HG03196 (cell line): ENCODE measurements at regions not wholly inside any gene's neighbourhood (a gene's known extent, or its start where the extent isn't known, plus 50 kb on each side); places are given as distances from the start of the nearest gene placed in this dataset.
"Not testable (repeated sequence)": the region's sequence is repeated elsewhere in the genome, so short reads cannot be mapped to it uniquely, and the experiment has no call there.

Experiments used
- ATAC-seq: cut with Tn5 transposase; IDR thresholded peaks from one replicate; pipeline ENCODE4 v1.9.1; 2021; ENCODE audit not compliant: unreplicated experiment

GRCh38 chr3:170814822-170815221, 55.2 kb downstream of the RPL22L1 start:
- ATAC-seq: no peak

DNA sequence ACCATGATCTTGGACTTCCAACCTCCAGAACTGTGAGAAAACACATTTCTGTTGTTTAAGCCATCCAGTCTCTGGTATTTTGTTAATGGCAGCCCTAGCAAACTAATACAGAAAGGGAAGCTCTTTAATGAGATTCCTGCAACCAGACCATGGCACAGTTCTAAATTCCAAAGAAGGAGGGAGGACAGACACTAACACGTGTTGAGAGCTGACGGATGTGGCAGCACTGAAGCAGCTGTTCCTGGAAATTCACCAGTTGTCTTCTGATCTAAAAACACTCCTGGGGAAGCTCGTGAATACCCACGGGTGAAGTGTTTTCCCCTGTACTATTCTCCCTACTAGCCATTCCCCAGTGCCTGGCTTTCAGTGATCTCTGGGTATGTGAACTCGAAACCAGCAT, 56.7 kb downstream of the RPL22L1 start:
- ATAC-seq: no peak

DNA sequence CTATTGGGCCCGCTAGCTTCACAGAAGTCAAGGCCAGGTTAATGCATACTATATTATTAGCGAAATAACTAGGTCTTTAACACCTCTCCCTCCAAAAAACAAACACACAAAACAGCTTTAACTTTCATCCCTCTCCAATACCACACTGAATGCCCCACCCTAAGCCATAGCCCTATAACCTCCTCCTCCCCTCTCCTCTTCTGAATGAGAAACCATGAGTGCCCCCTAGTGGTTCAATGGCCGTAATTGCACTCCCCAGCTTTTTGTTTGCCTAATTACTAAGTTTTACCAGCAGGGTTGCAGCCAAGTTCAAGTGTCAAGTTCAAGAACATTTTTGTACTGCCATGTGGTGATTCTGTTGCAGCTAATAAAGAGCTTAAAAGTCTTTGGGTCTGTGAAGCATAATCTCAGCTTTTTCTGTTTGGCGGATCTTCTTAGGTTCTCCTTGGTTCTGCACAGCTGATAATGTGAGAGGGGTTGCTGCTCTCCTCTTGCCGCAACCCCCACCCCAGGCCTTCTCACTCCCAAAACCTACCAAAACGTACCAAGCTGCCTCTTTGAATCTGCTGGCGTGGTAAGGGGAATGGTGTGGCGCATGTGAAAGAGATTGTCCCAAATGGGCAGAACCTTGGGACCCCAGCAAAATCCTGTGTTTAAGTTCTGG, 57.9 kb downstream of the RPL22L1 start:
- ATAC-seq: peak; percentile 66

DNA sequence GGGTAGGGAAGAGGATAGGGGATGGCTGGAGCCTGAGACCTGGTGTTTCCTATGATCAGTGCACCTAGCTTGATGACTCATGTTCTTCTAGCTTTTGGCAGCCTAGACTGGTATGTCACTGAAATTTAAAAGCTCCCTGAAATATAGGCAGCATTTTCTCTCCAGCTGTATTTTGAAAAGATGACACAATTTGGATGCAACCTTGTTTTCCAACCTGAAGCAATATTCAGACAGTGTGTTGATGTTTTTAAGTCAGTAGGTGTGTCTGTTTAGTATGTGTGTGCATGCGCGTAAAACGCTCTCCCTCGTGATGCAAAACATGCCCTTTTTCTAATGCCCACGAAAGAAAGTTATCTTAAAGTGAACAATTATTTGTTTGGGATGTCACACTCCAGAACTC, 58.5 kb downstream of the RPL22L1 start:
- ATAC-seq: no peak

- ATAC-seq: no peak
These were observed 60.0 kb downstream of the RPL22L1 start for GRCh38 chr3:170809975-170810357.

DNA sequence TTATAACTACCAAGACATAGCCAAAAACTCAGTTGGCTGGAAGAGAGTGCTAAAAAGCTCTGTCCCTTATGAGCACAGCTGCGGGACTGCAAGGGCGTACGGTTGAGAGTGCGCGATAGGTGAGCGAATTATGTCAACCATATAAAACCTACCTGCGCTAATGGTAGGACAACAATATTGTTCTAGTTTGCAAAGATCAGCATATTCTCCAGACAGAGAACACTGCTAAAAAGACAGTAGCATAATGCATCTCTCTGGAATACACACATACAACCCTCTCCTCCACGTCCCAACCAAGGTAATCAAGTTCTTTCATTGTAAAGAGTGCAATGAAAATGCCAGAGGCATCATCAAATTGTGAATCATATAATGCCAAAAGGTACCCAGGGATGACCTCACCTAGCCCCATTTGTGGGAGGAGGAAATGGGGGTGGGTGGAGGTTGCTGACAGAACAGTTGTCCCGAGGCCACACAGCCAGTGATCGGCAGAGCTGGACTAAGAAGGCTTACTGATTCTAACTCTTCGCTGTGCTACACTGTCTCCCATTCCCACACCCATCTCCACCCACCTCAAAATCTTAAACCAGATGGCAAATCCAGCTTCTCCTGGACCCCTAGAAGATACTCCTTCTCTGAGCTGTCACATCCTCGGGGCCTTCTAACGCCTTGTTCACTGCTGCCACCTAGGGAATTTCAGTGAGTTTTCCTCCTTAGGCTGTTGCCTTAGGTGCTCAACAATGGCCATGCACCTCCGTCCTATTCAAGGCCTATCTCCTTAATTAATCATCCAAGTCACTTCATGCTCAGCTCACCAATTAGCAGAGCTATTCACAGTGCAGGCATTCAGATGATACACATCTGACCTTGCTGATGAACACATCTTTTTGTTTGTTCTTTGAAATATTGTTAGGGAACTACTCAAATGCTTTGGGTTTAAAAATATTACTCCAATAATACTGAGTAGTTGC, 60.7 kb downstream of the RPL22L1 start:
- ATAC-seq: no peak

DNA sequence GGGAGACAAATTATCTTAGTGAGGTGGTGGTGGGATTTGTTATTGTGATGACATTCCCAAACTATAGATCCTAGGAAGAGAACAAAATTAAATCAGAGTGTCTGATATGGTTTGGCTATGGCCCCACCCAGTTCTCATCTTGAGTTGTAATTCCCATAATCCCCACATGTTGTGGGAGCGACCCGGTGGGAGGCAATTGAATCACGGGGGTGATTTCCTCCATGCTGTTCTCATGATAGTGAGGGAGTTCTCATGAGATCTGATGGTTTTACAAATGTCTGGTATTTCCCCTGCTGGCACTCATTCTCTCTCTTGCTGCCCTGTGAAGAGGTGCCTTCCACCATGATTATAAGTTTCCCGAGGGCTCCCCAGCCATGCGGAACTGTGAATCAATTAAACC, 62.0 kb downstream of the RPL22L1 start:
- no peak for ATAC-seq

DNA sequence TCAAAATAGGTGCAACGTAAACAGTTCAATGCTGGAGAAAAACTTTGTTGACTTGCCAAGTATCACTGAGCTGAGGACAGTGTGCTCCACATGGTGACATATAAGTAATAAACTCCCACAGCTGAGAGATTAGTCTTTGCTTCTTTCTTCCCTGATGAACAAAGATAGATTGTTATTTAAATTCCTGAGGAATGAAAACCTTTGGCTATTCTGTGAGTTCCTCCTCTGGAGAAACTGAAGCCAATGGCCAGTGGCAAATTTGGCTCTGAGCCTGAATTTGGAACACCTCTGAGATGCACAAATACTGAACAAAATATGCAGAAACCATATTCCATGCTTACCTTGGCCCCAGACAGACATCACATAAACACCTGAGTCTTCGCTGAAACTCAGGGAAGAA, 63.3 kb downstream of the RPL22L1 start:
- no peak for ATAC-seq

DNA sequence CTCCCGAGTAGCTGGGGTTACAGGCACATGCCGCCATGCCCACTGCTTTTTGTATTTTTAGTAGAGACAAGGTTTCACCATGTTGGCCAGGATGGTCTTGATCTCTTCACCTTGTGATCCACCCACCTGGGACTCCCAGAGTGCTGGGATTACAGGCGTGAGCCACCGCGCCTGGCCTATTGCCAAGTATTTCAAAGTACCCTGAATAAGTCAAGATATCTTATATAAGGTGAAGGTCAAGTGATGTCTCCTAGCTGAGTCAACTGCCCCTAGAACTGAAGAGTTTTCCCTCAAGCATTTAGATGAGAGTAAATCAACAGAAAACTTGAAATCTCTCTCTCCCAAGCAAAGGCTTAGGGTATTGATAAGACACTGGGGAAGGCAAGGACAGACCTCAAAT, 63.9 kb downstream of the RPL22L1 start:
- no peak for ATAC-seq

DNA sequence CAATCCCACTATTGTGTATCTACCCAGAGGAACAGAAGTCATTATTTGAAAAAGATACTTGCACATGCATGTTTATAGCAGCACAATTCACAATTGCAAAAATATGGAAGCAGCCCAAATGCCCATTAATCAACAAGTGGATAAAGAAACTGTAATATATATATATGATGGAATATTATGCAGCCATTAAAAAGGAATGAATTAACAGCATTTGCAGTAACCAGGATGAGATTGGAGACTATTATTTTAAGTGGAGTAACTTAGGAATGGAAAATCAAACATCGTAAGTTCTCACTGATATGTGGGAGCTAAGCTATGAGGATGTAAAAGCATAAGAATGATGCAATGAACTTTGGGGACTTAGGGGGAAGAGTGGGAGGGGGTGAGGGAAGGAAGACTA, 64.7 kb downstream of the RPL22L1 start:
- not testable (repeated sequence) for ATAC-seq

DNA sequence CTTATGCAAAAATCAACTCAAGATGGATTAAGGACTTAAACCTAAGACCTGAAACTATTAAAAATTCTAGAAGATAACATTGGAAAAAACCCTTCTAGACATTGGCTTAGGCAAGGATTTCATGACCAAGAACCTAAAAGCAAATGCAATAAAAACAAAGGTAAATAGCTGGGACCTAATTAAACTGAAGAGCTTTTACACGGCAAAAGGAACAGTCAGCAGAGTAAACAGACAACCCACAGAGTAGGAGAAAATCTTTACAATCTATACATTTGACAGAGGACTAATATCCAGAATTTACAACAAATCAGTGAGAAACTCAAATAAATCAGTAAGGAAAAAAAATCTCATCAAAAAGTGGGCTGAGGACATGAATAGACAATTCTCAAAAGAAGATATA, 65.4 kb downstream of the RPL22L1 start:
- ATAC-seq: not testable (repeated sequence)

DNA sequence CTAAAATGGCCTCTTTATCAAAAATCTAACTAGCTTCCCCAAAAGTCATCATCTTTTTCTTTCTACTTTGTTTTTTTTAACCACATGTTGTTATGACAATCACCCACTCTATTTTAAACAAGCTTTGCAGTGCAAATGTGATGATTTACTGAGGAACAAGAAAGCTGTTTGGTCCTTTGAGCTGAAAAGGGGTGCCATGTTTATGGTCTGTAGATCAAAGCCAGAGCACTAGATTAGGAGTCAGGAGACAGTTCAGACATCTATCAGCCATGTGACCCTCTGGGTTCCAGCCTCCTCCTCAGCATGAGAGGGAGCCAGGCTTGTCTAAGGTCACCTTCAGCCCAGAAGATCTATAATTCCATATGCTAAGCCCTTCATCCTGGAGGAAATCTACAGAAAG, 65.9 kb downstream of the RPL22L1 start:
- ATAC-seq: no peak

DNA sequence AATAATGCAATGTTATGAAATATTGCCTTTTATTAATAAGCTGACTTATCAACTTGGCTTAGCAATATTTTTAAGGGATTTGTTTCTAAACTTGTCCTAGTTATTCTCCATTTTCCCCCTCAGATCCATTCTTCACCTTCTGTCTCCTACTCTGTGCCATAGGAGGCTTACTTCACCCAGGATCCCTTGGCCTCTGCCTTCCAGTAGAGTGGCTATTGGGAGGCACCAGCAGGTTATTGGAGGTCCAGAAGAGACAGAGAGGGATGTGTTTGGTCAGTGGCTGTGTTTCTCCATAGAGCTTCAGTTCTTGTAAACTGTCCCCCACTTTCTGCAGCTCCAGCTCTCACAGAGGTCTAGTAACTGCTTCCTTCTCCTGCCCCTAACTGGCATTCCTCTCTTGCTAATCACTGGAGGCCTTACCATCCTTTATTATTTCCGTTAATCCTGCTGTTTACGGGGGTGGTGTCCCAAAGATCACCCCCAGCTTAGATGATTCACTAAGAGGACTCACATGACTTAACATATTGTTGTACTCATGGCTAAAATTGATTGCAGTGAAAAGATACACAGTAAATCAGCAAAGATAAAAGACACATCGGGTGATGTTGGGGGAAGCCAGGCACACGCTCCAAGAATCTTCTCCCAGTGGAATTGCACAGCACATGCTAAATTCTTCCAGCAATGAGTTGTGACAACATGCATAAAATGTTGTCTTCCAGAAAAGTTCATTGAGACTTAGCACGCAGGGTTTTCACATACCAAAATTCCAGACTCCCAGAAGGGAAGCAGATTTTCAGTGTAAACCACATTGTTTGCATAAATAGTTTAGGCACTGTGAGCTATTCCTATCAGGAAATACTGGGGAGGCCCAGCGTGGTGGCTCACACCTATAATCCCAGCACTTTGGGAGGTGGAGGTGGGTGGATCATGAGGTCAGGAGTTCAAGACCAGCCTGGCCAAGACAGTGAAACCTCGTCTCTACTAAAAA, 67.5 kb downstream of the RPL22L1 start:
- no peak for ATAC-seq

DNA sequence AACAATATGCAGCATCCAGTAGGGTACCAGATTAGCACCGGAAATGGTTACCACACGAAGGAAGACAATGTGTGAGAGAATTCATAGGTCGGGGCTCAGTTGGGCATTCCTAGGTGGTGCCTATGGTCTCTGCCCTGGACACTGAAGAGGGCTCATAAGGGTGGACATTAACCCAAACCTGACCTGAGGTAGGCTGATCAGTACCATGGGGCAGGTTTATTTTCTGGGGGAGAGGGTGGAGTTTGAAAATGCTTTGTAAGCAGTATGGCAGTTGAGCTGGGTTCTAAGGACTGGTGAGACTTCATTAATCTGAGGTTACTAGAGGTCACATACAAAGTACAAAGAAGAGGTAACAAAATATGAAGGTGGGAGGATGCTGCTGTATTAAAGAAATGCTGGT, 68.4 kb downstream of the RPL22L1 start:
- ATAC-seq: no peak

GRCh38 chr3:170800275-170800674, 69.7 kb downstream of the RPL22L1 start:
- ATAC-seq: not testable (repeated sequence)

DNA sequence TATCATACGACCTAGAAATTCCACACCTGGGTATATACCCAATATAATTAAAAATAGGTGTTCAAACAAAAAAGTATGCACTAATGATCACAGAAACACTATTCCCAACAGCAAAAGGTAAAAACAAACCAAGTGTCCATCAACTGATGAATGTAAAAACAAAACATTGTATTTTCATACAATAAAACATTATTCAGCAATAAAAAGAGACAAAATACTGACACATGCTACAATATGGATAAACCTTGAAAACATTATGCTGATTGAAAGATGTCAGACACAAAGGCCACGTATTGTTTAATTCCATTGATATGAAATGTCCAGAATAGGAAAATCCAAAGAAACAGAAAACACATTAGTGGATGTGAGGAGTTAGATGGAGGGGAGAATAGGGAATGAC, 71.0 kb downstream of the RPL22L1 start:
- ATAC-seq: no peak

GRCh38 chr3:170797685-170798084, 72.3 kb downstream of the RPL22L1 start:
- no peak for ATAC-seq

GRCh38 chr3:170792471-170792870, 77.5 kb downstream of the RPL22L1 start:
- ATAC-seq: no peak

DNA sequence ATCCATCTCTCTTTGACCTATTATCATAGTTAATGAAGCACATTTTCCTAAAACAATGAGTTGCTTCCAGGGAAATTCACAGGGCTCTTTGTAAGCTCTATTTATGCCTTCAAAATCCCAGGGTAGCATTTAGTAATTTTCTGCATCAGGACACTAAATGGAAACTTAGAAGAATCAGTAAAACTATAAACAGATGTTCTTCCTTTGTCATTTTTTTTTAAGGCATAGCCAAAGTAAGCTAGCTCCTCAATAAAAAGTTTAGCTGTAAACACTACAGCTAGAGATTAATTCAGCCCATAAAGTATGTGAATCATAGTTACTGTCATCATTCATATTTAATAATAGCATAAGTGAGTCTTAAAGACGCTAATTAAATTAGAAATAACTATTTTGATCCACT, 79.3 kb downstream of the RPL22L1 start:
- no peak for ATAC-seq

DNA sequence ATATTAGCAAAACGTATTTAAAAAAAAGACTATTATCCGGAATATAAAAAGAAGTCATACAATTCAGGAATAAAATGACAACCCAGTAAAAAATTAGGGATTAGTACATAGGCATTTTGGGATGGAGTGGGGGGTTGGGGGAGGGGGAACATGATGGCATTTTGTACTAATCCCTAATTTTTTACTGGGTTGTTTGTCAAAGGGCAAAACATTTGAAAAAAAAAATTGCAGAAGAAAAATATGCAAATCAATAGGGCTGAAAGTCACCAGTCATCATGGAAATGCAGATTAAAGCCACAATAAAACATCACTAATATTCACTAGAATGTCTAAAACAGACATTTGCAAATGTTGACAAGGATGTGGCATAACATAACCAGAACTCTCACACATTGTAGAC, 82.5 kb downstream of the RPL22L1 start:
- ATAC-seq: no peak

GRCh38 chr3:170785454-170785853, 84.5 kb downstream of the RPL22L1 start:
- no peak for ATAC-seq
